ENCODE measurements at regions not wholly inside any gene's neighbourhood (a gene's known extent, or its start where the extent isn't known, plus 50 kb on each side); places are given as distances from the start of the nearest gene placed in this dataset.

DNA sequence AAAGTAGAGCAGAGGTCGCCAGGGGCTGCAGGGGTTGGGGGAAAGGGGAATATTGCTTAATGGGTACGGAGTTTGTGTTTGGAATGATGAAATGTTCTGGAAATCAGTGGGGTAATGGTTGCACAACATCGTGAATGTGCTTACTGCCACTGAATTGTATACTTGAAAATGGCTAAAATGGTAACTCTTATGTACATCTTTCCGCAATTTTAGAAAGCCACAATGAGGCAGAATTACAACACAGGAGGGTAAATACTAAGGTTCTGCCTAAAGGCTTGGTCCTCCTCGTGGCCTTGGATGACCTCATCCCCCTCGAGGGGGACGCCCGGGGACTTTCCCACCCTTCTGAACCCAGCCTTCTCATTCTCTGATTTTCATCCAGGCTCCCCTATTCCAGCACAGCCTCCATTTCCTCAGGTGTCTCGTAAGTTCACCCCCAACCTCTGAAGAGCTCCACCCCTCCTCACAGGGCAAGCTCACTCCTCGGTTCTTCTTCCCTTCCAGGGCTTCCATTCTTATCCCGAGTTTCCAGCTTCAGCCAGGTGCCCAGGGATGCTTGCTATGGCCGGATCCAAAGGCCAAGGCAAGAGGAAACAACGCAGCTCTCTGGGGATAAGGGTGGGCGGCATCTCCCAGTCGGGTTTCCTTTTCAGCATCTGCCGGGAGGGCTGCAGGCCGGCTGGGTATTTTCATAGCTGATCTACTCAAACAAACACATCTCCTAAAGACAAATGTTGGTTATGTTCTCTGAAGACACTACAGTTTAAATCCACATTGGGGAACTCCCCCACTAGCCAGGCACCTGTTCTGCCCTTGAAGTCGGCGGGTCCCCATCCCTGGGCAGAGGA, 71.3 kb upstream of the ACSL1 start:
- TF ChIP-seq, protein P1, sequence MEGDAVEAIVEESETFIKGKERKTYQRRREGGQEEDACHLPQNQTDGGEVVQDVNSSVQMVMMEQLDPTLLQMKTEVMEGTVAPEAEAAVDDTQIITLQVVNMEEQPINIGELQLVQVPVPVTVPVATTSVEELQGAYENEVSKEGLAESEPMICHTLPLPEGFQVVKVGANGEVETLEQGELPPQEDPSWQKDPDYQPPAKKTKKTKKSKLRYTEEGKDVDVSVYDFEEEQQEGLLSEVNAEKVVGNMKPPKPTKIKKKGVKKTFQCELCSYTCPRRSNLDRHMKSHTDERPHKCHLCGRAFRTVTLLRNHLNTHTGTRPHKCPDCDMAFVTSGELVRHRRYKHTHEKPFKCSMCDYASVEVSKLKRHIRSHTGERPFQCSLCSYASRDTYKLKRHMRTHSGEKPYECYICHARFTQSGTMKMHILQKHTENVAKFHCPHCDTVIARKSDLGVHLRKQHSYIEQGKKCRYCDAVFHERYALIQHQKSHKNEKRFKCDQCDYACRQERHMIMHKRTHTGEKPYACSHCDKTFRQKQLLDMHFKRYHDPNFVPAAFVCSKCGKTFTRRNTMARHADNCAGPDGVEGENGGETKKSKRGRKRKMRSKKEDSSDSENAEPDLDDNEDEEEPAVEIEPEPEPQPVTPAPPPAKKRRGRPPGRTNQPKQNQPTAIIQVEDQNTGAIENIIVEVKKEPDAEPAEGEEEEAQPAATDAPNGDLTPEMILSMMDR (conservative IDR thresholded peaks at IDR 0.05 in 1 of 2, IDR thresholded peaks at IDR 0.05 in 1 of 2; ENCODE audit: extremely low read depth in 1 of 2, insufficient read depth in 1 of 2, low read depth in 1 of 2, low read length in 2 of 2) = no peak
- TF ChIP-seq EZH2 (IDR thresholded peaks at IDR 0.05; ENCODE audit: borderline replicate concordance, low read length) = no peak

Measured in mammary epithelial cell (primary cell).